DMS53 (cell line): ENCODE measurements at regions not wholly inside any gene's neighbourhood (a gene's known extent, or its start where the extent isn't known, plus 50 kb on each side); places are given as distances from the start of the nearest gene placed in this dataset.

ENCODE experiments used
- DNase-seq: peaks from one replicate; lab custom pipeline; 2025; lab: John Stamatoyannopoulos, UW

DNA sequence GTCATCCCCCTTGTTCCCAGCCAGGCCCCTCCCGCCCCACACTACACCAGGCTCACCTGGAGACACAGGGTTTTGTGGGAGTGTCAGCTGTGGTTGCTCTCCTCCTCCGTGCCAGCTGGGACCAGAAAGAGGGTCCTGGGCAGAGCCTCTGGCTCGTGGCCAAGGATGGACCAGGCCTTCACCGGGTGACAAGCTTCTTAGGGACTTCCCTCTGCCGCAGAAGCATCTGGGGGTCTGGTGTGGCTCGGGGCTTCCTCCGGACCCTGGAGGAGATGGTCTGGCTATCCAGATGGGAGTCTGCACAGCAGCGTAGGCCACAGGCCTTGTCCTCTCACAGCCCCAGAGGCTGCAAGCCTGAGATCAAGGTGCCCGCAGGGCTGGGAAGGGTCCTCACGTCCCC lies 63.8 kb upstream of the CFAP46 start:
- no peak for DNase-seq

DNA sequence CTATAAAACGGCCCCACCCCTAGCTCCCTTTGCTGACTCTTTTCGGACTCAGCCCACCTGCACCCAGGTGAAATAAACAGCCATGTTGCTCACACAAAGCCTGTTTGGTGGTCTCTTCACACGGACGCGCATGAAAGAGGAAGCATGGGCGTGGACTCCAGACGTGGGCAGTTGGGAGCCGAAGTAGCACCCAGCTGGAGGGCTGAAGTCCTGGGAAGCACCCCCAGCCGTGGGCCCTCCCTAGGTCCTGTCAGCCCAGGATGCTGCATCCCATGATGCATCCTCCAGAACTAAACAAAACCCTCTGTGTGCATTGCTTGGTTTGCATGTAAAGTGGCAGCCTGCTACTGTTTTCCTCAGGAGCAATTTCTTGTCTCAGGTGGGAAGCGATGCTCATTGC lies 62.1 kb upstream of the CFAP46 start:
- DNase-seq, result no peak

DNA sequence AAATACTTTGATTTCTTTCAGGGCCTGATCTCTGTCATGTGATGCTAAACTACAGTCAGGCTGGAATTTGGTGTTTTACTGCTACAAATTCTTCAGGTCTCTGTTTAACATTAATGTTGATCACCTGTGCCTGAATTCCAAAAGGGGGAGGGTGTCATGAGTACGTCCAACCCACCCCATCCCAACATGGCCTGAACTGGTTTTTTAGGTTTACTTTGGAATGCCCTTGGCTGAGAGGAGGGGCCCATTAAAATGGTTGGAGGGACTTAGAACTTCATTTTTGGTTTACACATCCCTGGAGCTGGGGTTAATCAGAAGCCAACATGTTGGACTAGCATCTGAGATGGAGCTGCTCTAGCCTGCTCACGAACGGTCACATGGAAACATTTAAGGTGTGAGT lies 60.8 kb upstream of the CFAP46 start:
- DNase-seq, result no peak

DNA sequence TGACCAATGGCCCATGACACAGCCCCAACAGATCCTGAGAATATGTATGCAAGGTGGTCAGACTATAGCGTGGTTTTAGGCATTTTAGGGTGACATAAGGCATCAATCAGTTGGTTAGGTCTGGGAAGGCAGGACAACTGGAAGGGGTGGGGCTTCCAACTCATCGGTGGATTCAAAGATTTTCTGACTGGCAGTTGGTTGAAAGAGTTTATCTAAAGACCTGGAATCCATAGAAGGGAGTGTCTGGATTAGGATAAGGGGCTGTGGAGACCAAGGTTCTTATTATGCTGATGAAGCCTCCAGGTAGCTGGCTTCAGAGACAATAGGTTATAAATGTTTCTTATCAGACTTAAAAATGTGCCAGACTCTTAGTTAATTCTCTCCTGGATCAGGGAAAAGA lies 60.3 kb upstream of the CFAP46 start:
- DNase-seq, result no peak

DNA sequence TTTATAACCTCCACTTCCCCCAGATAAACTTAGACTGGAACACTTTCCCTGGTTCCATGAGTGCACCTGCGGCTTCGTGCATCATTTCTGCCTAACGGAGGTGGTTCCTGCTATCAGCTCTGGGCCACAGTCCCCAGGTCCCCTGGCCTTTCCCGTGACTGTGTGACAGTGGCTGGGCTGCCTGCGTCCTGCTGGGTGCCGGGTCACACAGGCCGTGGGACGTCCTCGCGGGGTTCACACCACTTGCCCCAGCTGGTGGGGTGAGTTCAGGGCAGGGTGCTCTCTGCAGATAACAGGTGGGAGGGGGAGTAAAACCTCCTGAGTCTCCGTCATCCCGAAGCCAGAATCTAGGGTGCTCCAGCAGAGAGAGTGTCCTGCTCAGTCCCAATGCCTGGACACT lies 58.7 kb upstream of the CFAP46 start:
- no peak for DNase-seq

DNA sequence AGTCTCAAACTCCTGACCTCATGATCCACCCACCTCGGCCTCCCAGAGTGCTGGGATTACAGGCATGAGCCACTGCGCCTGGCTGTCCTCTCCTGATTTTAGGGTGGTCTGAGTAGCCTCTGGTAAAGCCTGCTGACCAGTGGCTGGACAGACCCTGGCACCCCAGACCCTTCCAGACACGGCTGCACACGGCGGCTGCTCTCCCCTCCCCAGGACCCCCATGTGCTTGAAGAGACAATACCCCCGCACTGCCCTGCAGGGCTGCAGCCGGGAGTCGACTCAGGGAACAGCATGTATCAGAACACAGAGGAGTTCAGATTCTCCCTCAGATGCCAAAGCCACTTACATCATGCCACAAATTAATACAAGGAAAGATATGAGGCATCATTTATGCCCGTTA lies 58.3 kb upstream of the CFAP46 start:
- no peak for DNase-seq

DNA sequence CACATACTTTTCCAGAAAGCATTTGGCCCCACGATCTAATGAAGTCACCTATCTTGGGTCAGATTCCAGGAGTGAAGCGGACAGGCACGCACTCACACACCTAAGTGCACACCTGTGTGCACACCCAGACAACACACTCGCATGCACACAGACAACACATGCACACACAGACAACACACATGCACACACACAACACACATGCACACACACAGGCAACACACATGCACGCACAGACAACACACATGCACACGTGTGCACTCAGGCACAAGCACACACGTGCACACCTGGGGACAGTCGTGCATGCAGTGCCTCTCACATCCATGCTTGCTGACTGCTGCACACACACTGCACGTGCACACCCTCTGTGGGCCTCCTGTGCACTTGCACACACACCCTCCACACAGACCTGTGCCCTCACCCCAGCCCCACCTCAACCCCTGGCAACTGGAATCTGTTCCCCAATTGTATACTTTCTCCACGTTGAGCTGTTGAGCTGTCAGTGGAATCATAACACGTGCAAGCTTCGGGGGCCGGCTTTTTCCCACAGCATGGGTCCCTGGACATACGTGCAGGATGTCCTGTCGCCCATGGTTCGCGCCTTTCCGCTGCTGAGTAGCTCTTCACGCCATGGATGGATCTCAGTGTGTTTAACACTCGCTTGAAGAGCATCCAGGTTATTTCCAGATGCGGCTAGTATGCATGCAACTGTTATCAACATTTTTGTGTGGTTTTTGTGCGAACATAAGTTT lies 55.3 kb upstream of the CFAP46 start:
- no peak for DNase-seq

DNA sequence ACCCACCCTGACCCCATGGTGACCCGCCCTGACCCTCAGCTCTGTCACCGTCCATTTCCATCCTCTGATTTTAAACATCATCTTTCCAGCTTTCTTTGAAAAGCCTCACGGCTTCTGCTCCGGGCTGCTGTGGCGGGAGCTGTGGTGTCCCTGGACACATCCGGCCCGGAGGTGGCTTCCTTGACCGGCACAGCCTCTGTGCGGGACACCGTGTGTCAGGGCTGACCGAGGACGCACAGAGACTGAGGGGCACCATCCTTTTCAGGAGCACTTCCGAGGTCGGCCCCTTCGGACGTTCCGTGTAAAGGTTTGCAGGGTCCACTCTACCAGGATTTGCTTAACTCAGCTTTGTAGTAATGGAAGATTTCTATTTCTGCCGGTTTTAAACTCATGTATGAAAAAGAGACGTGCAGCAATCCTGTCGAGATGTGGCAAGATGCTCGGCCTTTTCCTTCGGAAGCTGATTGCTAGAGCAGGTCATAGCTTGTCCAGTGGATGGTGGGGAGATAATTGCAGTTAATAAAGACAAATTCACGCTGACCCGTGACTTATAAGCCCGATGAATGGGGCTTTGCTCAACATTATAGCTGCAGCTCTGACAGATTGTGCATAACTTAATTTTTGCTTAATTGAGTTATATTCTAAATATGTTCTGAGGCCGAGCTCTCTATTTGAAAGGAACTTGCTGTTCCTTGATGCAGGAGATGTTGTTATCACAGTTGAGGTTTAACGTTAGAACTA lies 54.4 kb upstream of the CFAP46 start:
- DNase-seq, result no peak

DNA sequence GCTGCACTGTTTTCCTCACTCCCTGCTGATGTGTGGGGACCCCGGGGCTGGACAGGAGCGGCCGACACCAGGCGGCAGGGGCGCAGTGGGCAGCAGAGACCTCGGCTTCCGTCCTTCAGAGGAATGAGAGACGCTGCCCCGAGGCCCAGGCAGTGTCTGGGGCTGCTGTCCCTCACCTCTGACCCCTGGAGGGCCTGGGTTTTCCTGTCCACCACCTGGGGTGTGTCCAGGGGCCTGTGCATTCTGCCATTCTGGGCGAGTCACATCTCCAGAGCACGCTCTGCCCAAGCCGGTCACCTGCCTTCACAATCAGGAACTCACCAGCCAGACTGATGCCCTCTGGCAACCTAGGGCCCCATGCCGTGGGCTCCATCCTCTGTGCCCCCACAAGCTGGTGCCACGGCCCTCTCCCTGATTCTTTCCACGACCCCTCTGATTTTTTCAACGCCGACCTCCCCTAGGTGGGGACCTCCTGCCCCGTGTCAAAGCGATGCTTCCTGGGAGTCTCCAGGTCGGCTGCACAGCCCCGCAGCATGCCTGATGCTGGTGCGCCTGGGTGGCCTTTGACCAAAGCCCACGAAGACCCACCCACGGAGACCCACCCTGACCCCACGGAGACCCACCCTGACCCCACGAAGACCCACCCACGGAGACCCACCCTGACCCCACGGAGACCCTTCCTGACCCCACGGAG lies 53.7 kb upstream of the CFAP46 start:
- no peak for DNase-seq

DNA sequence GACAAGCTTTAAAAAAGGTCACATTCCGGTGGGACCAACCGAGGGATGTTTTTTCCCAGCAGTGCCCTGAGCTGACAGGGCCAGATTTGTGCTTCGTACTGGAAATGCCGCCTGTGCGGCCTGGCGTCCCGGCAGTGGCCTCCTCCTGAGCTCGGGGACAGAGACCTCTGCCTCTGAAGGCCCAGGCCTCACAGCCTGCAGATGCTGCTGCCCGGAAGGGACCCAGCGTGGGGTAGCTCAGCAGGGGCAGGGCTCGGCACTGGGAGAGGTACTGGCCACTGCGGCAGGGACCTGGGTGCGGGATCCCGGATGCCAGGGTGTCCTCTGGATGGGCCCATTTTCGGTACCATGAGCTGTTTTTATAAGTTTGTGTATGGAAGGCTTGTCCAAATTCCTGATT lies 52.4 kb upstream of the CFAP46 start:
- DNase-seq, result no peak

DNA sequence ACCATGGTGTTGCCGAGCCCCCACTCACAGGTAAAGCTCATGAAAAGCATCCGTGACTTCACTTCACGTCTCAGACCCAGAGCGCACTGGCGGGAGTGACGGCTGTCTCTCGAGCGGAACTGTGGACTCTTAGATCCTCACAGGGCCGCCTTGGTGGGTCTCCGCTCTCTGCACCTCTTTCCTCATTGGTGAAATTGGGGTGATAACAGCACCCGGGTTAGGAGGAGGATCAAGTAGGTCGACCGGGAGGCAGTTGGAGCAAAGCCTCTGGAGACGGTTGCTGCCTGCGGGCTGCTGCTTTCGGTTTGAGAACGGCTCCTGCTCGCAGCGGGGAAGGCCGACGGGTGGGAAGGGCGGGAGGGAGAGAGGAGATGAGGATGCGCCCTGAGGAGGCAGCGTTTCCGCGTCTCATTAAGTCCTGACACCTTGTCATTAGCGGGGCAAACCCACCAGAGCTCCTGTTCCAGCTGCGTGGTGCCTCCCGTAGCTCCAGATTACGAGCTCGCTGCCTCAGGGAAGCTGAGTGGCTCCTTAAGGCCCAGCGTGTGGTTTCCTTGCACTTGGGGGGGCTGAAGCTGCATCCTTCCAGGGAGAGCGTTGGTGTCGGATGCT lies 51.9 kb upstream of the CFAP46 start:
- DNase-seq, result peak; percentile 18

DNA sequence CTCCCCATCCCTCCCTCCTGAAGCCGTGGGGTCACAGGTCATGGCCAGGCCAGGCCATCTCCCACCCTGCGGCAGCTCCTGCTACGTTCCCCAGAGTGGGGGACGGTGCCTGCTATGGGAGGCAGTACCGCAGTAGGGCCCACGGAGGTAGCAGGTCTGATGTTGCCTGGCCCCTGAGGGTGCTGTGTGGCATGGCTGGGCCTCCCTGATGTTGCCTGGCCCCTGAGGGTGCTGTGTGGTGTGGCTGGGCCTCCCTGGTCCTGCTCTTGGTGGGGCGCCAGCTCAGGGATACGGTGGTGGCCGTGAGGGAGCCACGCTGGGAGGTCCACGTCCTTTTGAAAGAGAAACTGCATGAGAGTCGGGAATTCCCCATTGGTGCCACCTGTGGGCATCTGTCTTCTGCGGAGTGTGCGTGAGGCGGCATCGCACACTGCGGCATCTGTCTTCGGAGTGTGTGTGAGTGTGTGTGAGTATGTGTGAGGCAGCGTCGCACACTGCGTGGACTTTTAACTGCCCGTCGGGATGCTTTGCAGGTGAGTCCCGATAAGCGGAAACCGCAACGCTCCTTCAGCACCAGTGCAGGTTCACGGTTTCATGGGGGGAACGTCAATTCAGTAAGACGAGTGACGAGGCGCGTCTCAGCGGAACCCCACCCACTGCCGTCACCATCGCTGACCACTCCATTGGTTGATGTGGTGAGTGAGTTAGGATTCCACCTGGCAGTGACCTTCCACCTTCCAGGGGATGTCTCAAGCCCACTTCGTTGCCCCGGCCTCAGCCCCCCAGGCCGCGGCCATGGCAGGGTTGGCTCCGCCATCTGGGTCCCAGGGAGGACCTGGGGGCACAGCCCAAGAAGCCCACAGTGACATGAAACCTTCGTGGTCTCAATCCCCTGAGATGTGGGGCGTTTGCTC lies 51.2 kb upstream of the CFAP46 start:
- no peak for DNase-seq

DNA sequence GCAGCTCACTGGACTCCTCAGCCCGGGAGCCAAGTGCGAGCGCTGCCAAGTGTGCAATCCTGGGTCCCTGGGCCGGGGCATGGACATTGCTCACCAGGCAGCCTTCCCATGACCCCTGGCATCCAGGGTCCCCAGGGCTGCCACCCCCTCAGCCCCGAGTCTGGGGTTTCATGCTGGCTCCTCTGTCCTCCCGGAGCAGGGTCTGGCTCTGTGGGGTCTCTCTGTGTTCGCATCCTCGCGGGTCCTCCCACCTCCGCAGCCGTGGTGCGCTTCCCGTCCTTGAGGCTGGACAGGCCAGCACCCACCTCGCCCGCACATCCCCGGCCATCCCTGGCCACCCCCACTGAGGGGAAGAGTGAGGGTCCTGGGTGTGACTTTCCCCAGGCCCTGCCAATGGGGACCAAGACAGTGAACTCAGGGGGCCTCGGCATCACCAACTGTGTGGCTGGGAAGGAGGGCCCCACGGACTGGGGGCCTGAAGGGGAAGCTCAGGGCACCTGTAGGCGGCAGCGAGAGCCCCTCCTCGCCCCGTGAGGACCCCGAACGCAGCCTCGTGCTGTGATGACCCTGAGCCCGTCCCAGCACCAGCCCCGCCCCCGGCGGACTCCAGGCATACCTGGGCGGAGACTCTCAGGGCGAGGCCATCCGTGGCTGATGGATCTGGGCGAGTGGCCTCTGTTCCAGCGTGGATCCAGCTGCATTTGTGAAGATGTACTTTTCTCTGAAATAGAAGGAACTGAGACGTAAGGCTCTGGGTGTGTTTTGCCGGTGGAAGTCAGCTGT lies 50.3 kb upstream of the CFAP46 start:
- DNase-seq, result no peak
